ENCODE measurements at regions not wholly inside any gene's neighbourhood (a gene's known extent, or its start where the extent isn't known, plus 50 kb on each side); places are given as distances from the start of the nearest gene placed in this dataset.

GRCh38 chr3:106566277-106566676, 697.5 kb upstream of the CBLB start:
- intact Hi-C loops (cut with DNase I; ENCODE audit: low total_unique reads), result no loop called here
- in situ Hi-C loops (cut with MboI; ENCODE audit: low pct_ligation_motif_present in 1 of 4, low pct_unique_long_range_greater_than_20kb in 1 of 4, low sequenced_read_pairs in 3 of 4), result no loop called here
- Histone ChIP-seq H3K4me3 (no peak overlapping the region), H3K36me3 (no peaks in the 10 kb centered on the region), H3K4me1 (no peaks in the 10 kb centered on the region), H3K27ac (no peak overlapping the region), H3K27me3 (no peaks in the 10 kb centered on the region), H3K9me3 (no peaks in the 10 kb centered on the region)
- WGBS, 2 donors (ENCODE audit: low coverage in 1 of 2), result 30 to 48% methylated on average over 4 of the region's 4 CpGs
- no peak for DNase-seq
- TF ChIP-seq POLR2AphosphoS5 (IDR thresholded peaks at IDR 0.05) (no peak), POLR2A (IDR thresholded peaks at IDR 0.05) (no peak), EP300 (IDR thresholded peaks at IDR 0.05; ENCODE audit: low read depth) (no peak), CTCF (IDR thresholded peaks at IDR 0.05) (no peak)

DNA sequence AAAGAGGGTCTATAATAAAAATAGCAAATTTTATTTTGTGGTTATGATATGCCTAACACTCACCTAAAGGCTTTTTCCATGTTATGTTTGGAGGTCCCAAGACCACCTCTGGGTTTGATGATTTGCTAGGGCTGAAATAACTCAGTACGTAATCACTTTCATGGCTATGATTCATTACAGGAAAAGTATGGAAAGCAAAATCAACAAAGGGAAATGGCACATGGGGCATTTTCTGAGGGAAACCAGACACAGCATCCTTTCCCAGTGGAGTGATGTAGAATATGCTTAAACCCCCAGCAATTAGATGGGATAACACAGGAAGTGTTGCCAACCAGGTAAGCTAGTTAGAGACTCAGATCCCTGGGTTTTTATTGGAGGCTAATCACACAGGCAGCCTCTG, 701.6 kb upstream of the CBLB start:
- Histone ChIP-seq H3K9me3 (no peaks in the 10 kb centered on the region), H3K27me3 (no peaks in the 10 kb centered on the region), H3K27ac (no peak overlapping the region), H3K4me1 (no peaks in the 10 kb centered on the region), H3K4me3 (no peak overlapping the region), H3K36me3 (no peaks in the 10 kb centered on the region)
- WGBS, 2 donors (ENCODE audit: low coverage in 1 of 2), result 67 to 87% methylated on average over 1 of the region's 1 CpG
- in situ Hi-C loops (cut with MboI; ENCODE audit: low pct_ligation_motif_present in 1 of 4, low pct_unique_long_range_greater_than_20kb in 1 of 4, low sequenced_read_pairs in 3 of 4) (no loop called here), intact Hi-C loops (cut with DNase I; ENCODE audit: low total_unique reads) (no loop called here)
- DNase-seq, result no peak
- TF ChIP-seq CTCF (IDR thresholded peaks at IDR 0.05), result no peak
- TF ChIP-seq POLR2AphosphoS5 (IDR thresholded peaks at IDR 0.05), result no peak

- no peaks in the 10 kb centered on the region for H3K4me1 ChIP-seq
- no peak overlapping the region for H3K27ac ChIP-seq
- TF ChIP-seq EP300 (IDR thresholded peaks at IDR 0.05; ENCODE audit: low read depth) (no peak), CTCF (IDR thresholded peaks at IDR 0.05) (no peak), POLR2AphosphoS5 (IDR thresholded peaks at IDR 0.05) (no peak), POLR2A (IDR thresholded peaks at IDR 0.05) (no peak)
- in situ Hi-C loops (cut with MboI; ENCODE audit: low pct_ligation_motif_present in 1 of 4, low pct_unique_long_range_greater_than_20kb in 1 of 4, low sequenced_read_pairs in 3 of 4), result no loop called here
- 53 to 83% methylated on average over 2 to 3 of the region's 3 CpGs for WGBS, 2 donors (ENCODE audit: low coverage in 1 of 2)
- DNase-seq, result no peak
- H3K9me3 ChIP-seq, result no peaks in the 10 kb centered on the region
- no peak overlapping the region for H3K4me3 ChIP-seq
- intact Hi-C loops (cut with DNase I; ENCODE audit: low total_unique reads), result no loop called here
- H3K36me3 ChIP-seq, result no peaks in the 10 kb centered on the region
- no peaks in the 10 kb centered on the region for H3K27me3 ChIP-seq
Measured at GRCh38 chr3:106573605-106574004, 704.8 kb upstream of the CBLB start.

GRCh38 chr3:106575029-106575428, 706.2 kb upstream of the CBLB start:
- no peaks in the 10 kb centered on the region for H3K36me3 ChIP-seq
- H3K4me3 ChIP-seq, result no peak overlapping the region
- H3K27ac ChIP-seq, result no peak overlapping the region
- H3K4me1 ChIP-seq, result no peaks in the 10 kb centered on the region
- in situ Hi-C loops (cut with MboI; ENCODE audit: low pct_ligation_motif_present in 1 of 4, low pct_unique_long_range_greater_than_20kb in 1 of 4, low sequenced_read_pairs in 3 of 4) (no loop called here), intact Hi-C loops (cut with DNase I; ENCODE audit: low total_unique reads) (no loop called here)
- DNase-seq, result no peak
- TF ChIP-seq POLR2A (IDR thresholded peaks at IDR 0.05) (no peak), POLR2AphosphoS5 (IDR thresholded peaks at IDR 0.05) (no peak), EP300 (IDR thresholded peaks at IDR 0.05; ENCODE audit: low read depth) (no peak)
- H3K9me3 ChIP-seq, result no peaks in the 10 kb centered on the region
- WGBS, 2 donors (ENCODE audit: low coverage in 1 of 2), result 89% methylated on average over 1 of the region's 1 CpG
- H3K27me3 ChIP-seq, result no peaks in the 10 kb centered on the region

- 81 to 92% methylated on average over 1 of the region's 1 CpG for WGBS, 2 donors (ENCODE audit: low coverage in 1 of 2)
- intact Hi-C loops (cut with DNase I; ENCODE audit: low total_unique reads) (no loop called here), in situ Hi-C loops (cut with MboI; ENCODE audit: low pct_ligation_motif_present in 1 of 4, low pct_unique_long_range_greater_than_20kb in 1 of 4, low sequenced_read_pairs in 3 of 4) (no loop called here)
Measured at GRCh38 chr3:106577241-106577640, 708.4 kb upstream of the CBLB start.

More at GRCh38 chr3:106577241-106577640, 708.4 kb upstream of the CBLB start:
- no peak for DNase-seq
- Histone ChIP-seq H3K4me1 (no peaks in the 10 kb centered on the region), H3K27me3 (no peaks in the 10 kb centered on the region), H3K36me3 (no peaks in the 10 kb centered on the region), H3K27ac (no peak overlapping the region), H3K4me3 (no peak overlapping the region), H3K9me3 (no peaks in the 10 kb centered on the region)
- TF ChIP-seq EP300 (IDR thresholded peaks at IDR 0.05; ENCODE audit: low read depth) (no peak), POLR2AphosphoS5 (IDR thresholded peaks at IDR 0.05) (no peak), CTCF (IDR thresholded peaks at IDR 0.05) (no peak), POLR2A (IDR thresholded peaks at IDR 0.05) (no peak)

Measured in transverse colon (tissue), 4 donors.